Endothelial cell of umbilical vein (primary cell): ENCODE measurements at regions not wholly inside any gene's neighbourhood (a gene's known extent, or its start where the extent isn't known, plus 50 kb on each side); places are given as distances from the start of the nearest gene placed in this dataset.

Experiments
- EZH2 ChIP-seq: IDR thresholded peaks from 2 replicates; pipeline ENCODE4 v1.6.1; 2012; ENCODE audit warnings: borderline replicate concordance, low read depth, mild to moderate bottlenecking, moderate library complexity, low read length, inconsistent platforms; ENCODE audit not compliant: severe bottlenecking
- MYC ChIP-seq: IDR thresholded peaks from one replicate; pipeline ENCODE4 v1.6.1; 2011; ENCODE audit warnings: mild to moderate bottlenecking, low read depth, low read length
- POLR2A ChIP-seq: IDR thresholded peaks from 2 replicates; pipeline ENCODE4 v1.6.1; 2012; ENCODE audit warnings: low read depth, mild to moderate bottlenecking, control low read depth, low read length
- POLR2AphosphoS5 ChIP-seq: IDR thresholded peaks from 2 replicates; pipeline ENCODE4 v1.6.1; 2012; ENCODE audit warnings: low read depth, mild to moderate bottlenecking, control low read depth, low read length, moderate library complexity; ENCODE audit not compliant: insufficient read depth
- TF ChIP-seq, protein P1 (sequence below), 2 donors: IDR thresholded peaks; 1 replicate in 1 of 2; 2 replicates in 1 of 2; pipeline ENCODE4 v1.5.1; 2011; ENCODE audit warnings: low read length in 2 of 2, mild to moderate bottlenecking in 2 of 2, moderate library complexity in 2 of 2, control low read depth in 1 of 2, inconsistent platforms in 1 of 2, low read depth in 1 of 2; ENCODE audit not compliant: insufficient read depth in 1 of 2; ENCODE audit errors: extremely low read depth in 1 of 2

DNA sequence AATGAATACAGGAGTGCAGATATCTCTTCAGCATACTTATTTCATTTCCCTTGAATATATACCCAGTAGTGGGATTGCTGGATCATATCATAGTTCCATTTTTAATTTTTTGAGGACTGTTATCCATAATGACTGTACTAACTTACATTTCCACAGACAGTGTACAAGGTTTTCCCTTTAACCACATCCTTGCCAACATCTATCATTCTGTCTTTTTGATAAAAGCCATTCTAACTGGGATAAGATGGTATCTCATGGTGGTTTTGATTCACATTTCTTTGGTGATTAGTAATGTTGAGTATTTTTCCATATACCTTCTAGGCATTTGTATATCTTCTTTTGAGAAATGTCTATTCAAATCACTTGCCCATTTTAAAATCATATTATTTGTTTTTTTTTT lies 325.2 kb downstream of the CYP26B1 start:
- TF ChIP-seq POLR2AphosphoS5: no peak
- TF ChIP-seq POLR2A: no peak
- TF ChIP-seq MYC: no peak
- TF ChIP-seq, protein P1, sequence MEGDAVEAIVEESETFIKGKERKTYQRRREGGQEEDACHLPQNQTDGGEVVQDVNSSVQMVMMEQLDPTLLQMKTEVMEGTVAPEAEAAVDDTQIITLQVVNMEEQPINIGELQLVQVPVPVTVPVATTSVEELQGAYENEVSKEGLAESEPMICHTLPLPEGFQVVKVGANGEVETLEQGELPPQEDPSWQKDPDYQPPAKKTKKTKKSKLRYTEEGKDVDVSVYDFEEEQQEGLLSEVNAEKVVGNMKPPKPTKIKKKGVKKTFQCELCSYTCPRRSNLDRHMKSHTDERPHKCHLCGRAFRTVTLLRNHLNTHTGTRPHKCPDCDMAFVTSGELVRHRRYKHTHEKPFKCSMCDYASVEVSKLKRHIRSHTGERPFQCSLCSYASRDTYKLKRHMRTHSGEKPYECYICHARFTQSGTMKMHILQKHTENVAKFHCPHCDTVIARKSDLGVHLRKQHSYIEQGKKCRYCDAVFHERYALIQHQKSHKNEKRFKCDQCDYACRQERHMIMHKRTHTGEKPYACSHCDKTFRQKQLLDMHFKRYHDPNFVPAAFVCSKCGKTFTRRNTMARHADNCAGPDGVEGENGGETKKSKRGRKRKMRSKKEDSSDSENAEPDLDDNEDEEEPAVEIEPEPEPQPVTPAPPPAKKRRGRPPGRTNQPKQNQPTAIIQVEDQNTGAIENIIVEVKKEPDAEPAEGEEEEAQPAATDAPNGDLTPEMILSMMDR (IDR thresholded peaks at IDR 0.05; ENCODE audit: extremely low read depth in 1 of 2, insufficient read depth in 1 of 2, low read depth in 1 of 2, low read length in 2 of 2): no peak
- TF ChIP-seq EZH2: no peak
